ENCODE measurements at regions not wholly inside any gene's neighbourhood (a gene's known extent, or its start where the extent isn't known, plus 50 kb on each side); places are given as distances from the start of the nearest gene placed in this dataset.

- H3K36me3 ChIP-seq (ENCODE audit: insufficient read depth): no peaks in the 10 kb centered on the region
- H3K27me3 ChIP-seq (ENCODE audit: insufficient read depth, low read depth): no peaks in the 10 kb centered on the region
- no peak overlapping the region for H3K4me3 ChIP-seq (IDR thresholded peaks at IDR 0.05; ENCODE audit: insufficient read depth, low read depth, low read length)
- no peaks in the 10 kb centered on the region for H3K79me2 ChIP-seq (ENCODE audit: insufficient read depth, low read depth)
- TF ChIP-seq CTCF (conservative IDR thresholded peaks at IDR 0.05; ENCODE audit: low read depth, low read length): no peak
- no peaks in the 10 kb centered on the region for H4K20me1 ChIP-seq (ENCODE audit: insufficient read depth)
- no peak overlapping the region for H3K27ac ChIP-seq
- no peaks in the 10 kb centered on the region for H3K4me1 ChIP-seq (ENCODE audit: low read depth, poor library complexity, severe bottlenecking)
- no peak overlapping the region for H2AFZ ChIP-seq (ENCODE audit: low read depth)
- no peak overlapping the region for H3K4me2 ChIP-seq
- H3K9ac ChIP-seq: no peak overlapping the region
These were observed 916.0 kb upstream of the CELF4 start for GRCh38 chr18:38481576-38481975.

GRCh38 chr18:38475686-38476085 is 910.1 kb upstream of the CELF4 start:
- TF ChIP-seq CTCF (conservative IDR thresholded peaks at IDR 0.05; ENCODE audit: low read depth, low read length): no peak

GRCh38 chr18:38473535-38473934 is 907.9 kb upstream of the CELF4 start:
- Histone ChIP-seq H3K4me2 (no peak overlapping the region), H3K9ac (no peak overlapping the region), H3K27me3 (ENCODE audit: insufficient read depth, low read depth) (no peaks in the 10 kb centered on the region), H3K79me2 (ENCODE audit: insufficient read depth, low read depth) (no peaks in the 10 kb centered on the region), H3K4me1 (ENCODE audit: low read depth, poor library complexity, severe bottlenecking) (no peaks in the 10 kb centered on the region), H4K20me1 (ENCODE audit: insufficient read depth) (no peaks in the 10 kb centered on the region), H3K27ac (no peak overlapping the region), H3K4me3 (IDR thresholded peaks at IDR 0.05; ENCODE audit: insufficient read depth, low read depth, low read length) (no peak overlapping the region), H3K36me3 (ENCODE audit: insufficient read depth) (no peaks in the 10 kb centered on the region), H2AFZ (ENCODE audit: low read depth) (no peak overlapping the region)
- TF ChIP-seq CTCF (conservative IDR thresholded peaks at IDR 0.05; ENCODE audit: low read depth, low read length): no peak

More at GRCh38 chr18:38475686-38476085, 910.1 kb upstream of the CELF4 start:
- H3K4me3 ChIP-seq (IDR thresholded peaks at IDR 0.05; ENCODE audit: insufficient read depth, low read depth, low read length): no peak overlapping the region
- no peak overlapping the region for H3K27ac ChIP-seq
- no peaks in the 10 kb centered on the region for H4K20me1 ChIP-seq (ENCODE audit: insufficient read depth)
- H3K4me1 ChIP-seq (ENCODE audit: low read depth, poor library complexity, severe bottlenecking): no peaks in the 10 kb centered on the region
- H3K27me3 ChIP-seq (ENCODE audit: insufficient read depth, low read depth): no peaks in the 10 kb centered on the region
- H3K36me3 ChIP-seq (ENCODE audit: insufficient read depth): no peaks in the 10 kb centered on the region
- H3K9ac ChIP-seq: no peak overlapping the region
- no peak overlapping the region for H2AFZ ChIP-seq (ENCODE audit: low read depth)
- no peak overlapping the region for H3K4me2 ChIP-seq
- H3K79me2 ChIP-seq (ENCODE audit: insufficient read depth, low read depth): no peaks in the 10 kb centered on the region

GRCh38 chr18:38470421-38470820 is 904.8 kb upstream of the CELF4 start:
- no peaks in the 10 kb centered on the region for H3K36me3 ChIP-seq (ENCODE audit: insufficient read depth)
- H3K9ac ChIP-seq: no peak overlapping the region
- no peaks in the 10 kb centered on the region for H3K79me2 ChIP-seq (ENCODE audit: insufficient read depth, low read depth)
- no peak overlapping the region for H3K27ac ChIP-seq
- no peak overlapping the region for H2AFZ ChIP-seq (ENCODE audit: low read depth)
- no peak overlapping the region for H3K4me3 ChIP-seq (IDR thresholded peaks at IDR 0.05; ENCODE audit: insufficient read depth, low read depth, low read length)
- H3K4me2 ChIP-seq: no peak overlapping the region
- no peaks in the 10 kb centered on the region for H3K4me1 ChIP-seq (ENCODE audit: low read depth, poor library complexity, severe bottlenecking)
- no peaks in the 10 kb centered on the region for H3K27me3 ChIP-seq (ENCODE audit: insufficient read depth, low read depth)
- TF ChIP-seq CTCF (conservative IDR thresholded peaks at IDR 0.05; ENCODE audit: low read depth, low read length): no peak
- H4K20me1 ChIP-seq (ENCODE audit: insufficient read depth): no peaks in the 10 kb centered on the region
